ENCODE measurements at regions not wholly inside any gene's neighbourhood (a gene's known extent, or its start where the extent isn't known, plus 50 kb on each side); places are given as distances from the start of the nearest gene placed in this dataset.

- TF ChIP-seq ZNF16 (tag by site-specific recombination; IDR thresholded peaks at IDR 0.05; ENCODE audit: low read depth) (no peak), CTCF (tag by site-specific recombination; IDR thresholded peaks at IDR 0.05) (no peak), ZNF10 (tag by site-specific recombination; IDR thresholded peaks at IDR 0.05) (no peak), ZSCAN23 (tag by site-specific recombination; IDR thresholded peaks at IDR 0.05) (no peak), SP2 (tag by site-specific recombination; IDR thresholded peaks at IDR 0.05) (no peak), TCF7L2 (IDR thresholded peaks at IDR 0.05; ENCODE audit: borderline replicate concordance, low read depth, low read length) (no peak), ZNF239 (tag by site-specific recombination; IDR thresholded peaks at IDR 0.05) (no peak), ZNF513 (tag by site-specific recombination; IDR thresholded peaks at IDR 0.05) (no peak), ZNF184 (tag by site-specific recombination; IDR thresholded peaks at IDR 0.05) (no peak), ZNF792 (tag by site-specific recombination; IDR thresholded peaks at IDR 0.05) (no peak), ZNF112 (tag by site-specific recombination; IDR thresholded peaks at IDR 0.05) (no peak), ZNF311 (tag by site-specific recombination; IDR thresholded peaks at IDR 0.05; ENCODE audit: borderline replicate concordance) (no peak), YY1 (tag by site-specific recombination; IDR thresholded peaks at IDR 0.05) (no peak)
Measured at GRCh38 chrX:9253211-9253610, 211.6 kb upstream of the TBL1X start.
